Amygdala (tissue), 56 donors: ENCODE measurements at regions not wholly inside any gene's neighbourhood (a gene's known extent, or its start where the extent isn't known, plus 50 kb on each side); places are given as distances from the start of the nearest gene placed in this dataset.
A peak's percentile ranks its signal among the peaks of the same experiment; 100 is the strongest.
"Not testable (repeated sequence)": the region's sequence is repeated elsewhere in the genome, so short reads cannot be mapped to it uniquely, and the experiment has no call there.

ENCODE experiments used
- DNase-seq, 56 donors: peaks; one replicate each; lab custom pipeline; 2025; lab: John Stamatoyannopoulos, UW

GRCh38 chr15:66881173-66881905 is 179.3 kb downstream of the SMAD6 start:
- no peak for DNase-seq

GRCh38 chr15:66882251-66883020 is 180.4 kb downstream of the SMAD6 start:
- DNase-seq: no peak

- DNase-seq: peak in 42 of 56 donors; percentile 8 to 70 (median 31)
Observed at GRCh38 chr15:66883284-66883911, 181.4 kb downstream of the SMAD6 start.

- no peak for DNase-seq
Observed at GRCh38 chr15:66884115-66884622, 181.2 kb upstream of the SMAD3 start.

GRCh38 chr15:66884661-66885237 is 180.7 kb upstream of the SMAD3 start:
- no peak for DNase-seq

GRCh38 chr15:66885281-66885915 is 180.0 kb upstream of the SMAD3 start:
- no peak for DNase-seq

GRCh38 chr15:66886241-66886675 is 179.1 kb upstream of the SMAD3 start:
- DNase-seq: no peak

GRCh38 chr15:66886686-66887273 is 178.6 kb upstream of the SMAD3 start:
- DNase-seq: no peak

- not testable (repeated sequence) for DNase-seq
Observed at GRCh38 chr15:66889298-66889697, 176.1 kb upstream of the SMAD3 start.

GRCh38 chr15:66891776-66892175 is 173.6 kb upstream of the SMAD3 start:
- DNase-seq: no peak

GRCh38 chr15:66893294-66893693 is 172.1 kb upstream of the SMAD3 start:
- DNase-seq: no peak

GRCh38 chr15:66894363-66894762 is 171.0 kb upstream of the SMAD3 start:
- no peak for DNase-seq

- DNase-seq: no peak
Observed at GRCh38 chr15:66894986-66895780, 170.2 kb upstream of the SMAD3 start.

- no peak for DNase-seq
Observed at GRCh38 chr15:66895794-66896453, 169.5 kb upstream of the SMAD3 start.

- no peak for DNase-seq
Observed at GRCh38 chr15:66896611-66897010, 168.8 kb upstream of the SMAD3 start.

- no peak for DNase-seq
Observed at GRCh38 chr15:66897416-66897815, 168.0 kb upstream of the SMAD3 start.

- DNase-seq: no peak
Observed at GRCh38 chr15:66897971-66898370, 167.4 kb upstream of the SMAD3 start.

GRCh38 chr15:66898656-66899386 is 166.6 kb upstream of the SMAD3 start:
- no peak for DNase-seq
